H9 (cell line): ENCODE measurements at regions not wholly inside any gene's neighbourhood (a gene's known extent, or its start where the extent isn't known, plus 50 kb on each side); places are given as distances from the start of the nearest gene placed in this dataset.

Experiments
- DNase-seq: peaks from one replicate; pipeline ENCODE4 v3.0.0-alpha.2; 2017
- H2AFZ ChIP-seq: one replicate; pipeline ENCODE4 v1.6.1; 2013; ENCODE audit warnings: mild to moderate bottlenecking, low read length, control low read depth, moderate library complexity
- H2AK5ac ChIP-seq: 2 replicates; pipeline ENCODE4 v1.6.1; 2013; ENCODE audit warnings: low read length, control low read depth, mixed read lengths; ENCODE audit not compliant: insufficient read length
- H2BK120ac ChIP-seq: one replicate; pipeline ENCODE4 v1.6.1; 2013; ENCODE audit warnings: low read depth, mild to moderate bottlenecking, low read length, control low read depth, inconsistent platforms; ENCODE audit not compliant: poor library complexity, severe bottlenecking
- H2BK12ac ChIP-seq: 2 replicates; pipeline ENCODE4 v1.6.1; 2013; ENCODE audit warnings: low read length, control low read depth, mixed read lengths, low read depth; ENCODE audit not compliant: insufficient read length
- H2BK15ac ChIP-seq: 2 replicates; pipeline ENCODE4 v1.6.1; 2013; ENCODE audit warnings: low read depth, low read length, control low read depth
- H2BK20ac ChIP-seq: one replicate; pipeline ENCODE4 v1.6.1; 2013; ENCODE audit warnings: low read depth, mild to moderate bottlenecking, low read length, control low read depth, inconsistent platforms; ENCODE audit not compliant: poor library complexity, severe bottlenecking
- H2BK5ac ChIP-seq: 2 replicates; pipeline ENCODE4 v1.6.1; 2013; ENCODE audit warnings: low read length, control low read depth, mixed read lengths; ENCODE audit not compliant: insufficient read length
- H3K14ac ChIP-seq: 2 replicates; pipeline ENCODE4 v1.6.1; 2013; ENCODE audit warnings: low read length, control low read depth; ENCODE audit not compliant: insufficient read depth
- H3K18ac ChIP-seq: 2 replicates; pipeline ENCODE4 v1.6.1; 2013; ENCODE audit warnings: low read depth, mild to moderate bottlenecking, mixed read lengths, low read length, control low read depth; ENCODE audit not compliant: insufficient read length
- H3K23ac ChIP-seq: 2 replicates; pipeline ENCODE4 v1.6.1; 2013; ENCODE audit warnings: low read length, control low read depth, mixed read lengths, low read depth; ENCODE audit not compliant: insufficient read length
- H3K23me2 ChIP-seq: 2 replicates; pipeline ENCODE4 v1.6.1; 2013; ENCODE audit warnings: low read depth, mild to moderate bottlenecking, mixed read lengths, low read length, control low read depth; ENCODE audit not compliant: insufficient read length, poor library complexity, severe bottlenecking
- H3K27ac ChIP-seq: 2 replicates; pipeline ENCODE4 v1.5.1; 2013; ENCODE audit warnings: low read length, control low read depth, mixed read lengths, low read depth; ENCODE audit not compliant: insufficient read length
- H3K27me3 ChIP-seq: 2 replicates; pipeline ENCODE4 v1.6.1; 2013; ENCODE audit warnings: low read length, control low read depth, inconsistent platforms; ENCODE audit not compliant: insufficient read depth
- H3K4ac ChIP-seq: 2 replicates; pipeline ENCODE4 v1.6.1; 2013; ENCODE audit warnings: low read depth, mild to moderate bottlenecking, control low read depth, inconsistent platforms, low read length, moderate library complexity
- H3K4me1 ChIP-seq: 2 replicates; pipeline ENCODE4 v1.6.1; 2013; ENCODE audit warnings: low read length, control low read depth, inconsistent platforms; ENCODE audit not compliant: insufficient read depth
- H3K4me2 ChIP-seq: 2 replicates; pipeline ENCODE4 v1.6.1; 2013; ENCODE audit warnings: low read length, control low read depth, mixed read lengths; ENCODE audit not compliant: insufficient read length, insufficient read depth
- H3K56ac ChIP-seq: 2 replicates; pipeline ENCODE4 v1.6.1; 2013; ENCODE audit warnings: low read depth, mild to moderate bottlenecking, mixed read lengths, low read length, control low read depth; ENCODE audit not compliant: insufficient read length
- H3K79me1 ChIP-seq: 2 replicates; pipeline ENCODE4 v1.6.1; 2013; ENCODE audit warnings: low read depth, mild to moderate bottlenecking, moderate library complexity, low read length, control low read depth, inconsistent platforms; ENCODE audit not compliant: insufficient read depth, poor library complexity, severe bottlenecking
- H3K79me2 ChIP-seq: 2 replicates; pipeline ENCODE4 v1.6.1; 2013; ENCODE audit warnings: low read length, control low read depth, inconsistent platforms; ENCODE audit not compliant: insufficient read depth
- H3K9ac ChIP-seq: 2 replicates; pipeline ENCODE4 v1.6.1; 2013; ENCODE audit warnings: low read length, control low read depth, mixed read lengths; ENCODE audit not compliant: insufficient read length; ENCODE audit errors: extremely low read depth
- H3K9me3 ChIP-seq: one replicate; pipeline ENCODE4 v1.6.1; 2013; ENCODE audit warnings: low read depth, low read length, inconsistent platforms; ENCODE audit not compliant: control insufficient read depth
- H3T11ph ChIP-seq: one replicate; pipeline ENCODE4 v1.6.1; 2013; ENCODE audit warnings: mild to moderate bottlenecking, low read length, control low read depth, inconsistent platforms
- H4K20me1 ChIP-seq: one replicate; pipeline ENCODE4 v1.6.1; 2013; ENCODE audit not compliant: control insufficient read depth, insufficient read length, insufficient read depth
- H4K5ac ChIP-seq: 2 replicates; pipeline ENCODE4 v1.6.1; 2013; ENCODE audit warnings: low read depth, mild to moderate bottlenecking, mixed read lengths, low read length, control low read depth; ENCODE audit not compliant: insufficient read length
- H4K8ac ChIP-seq: replicated peaks from 2 replicates; pipeline ENCODE4 v1.6.1; 2013; ENCODE audit warnings: low read length, control low read depth, mixed read lengths, low read depth; ENCODE audit not compliant: insufficient read length
- H4K91ac ChIP-seq: 2 replicates; pipeline ENCODE4 v1.6.1; 2013; ENCODE audit warnings: low read depth, mild to moderate bottlenecking, moderate library complexity, mixed read lengths, low read length, control low read depth; ENCODE audit not compliant: insufficient read length
- H3K27ac Mint-ChIP-seq, 3 experiments: 2 replicates in 2 of 3; 3 replicates in 1 of 3; pipeline ENCODE4 v1.8.0; 2020 to 2021; ENCODE audit warnings: mixed read lengths in 3 of 3, mild to moderate bottlenecking in 1 of 3, moderate library complexity in 1 of 3
- H3K27me3 Mint-ChIP-seq: 2 replicates; pipeline ENCODE4 v1.8.0; 2021; ENCODE audit warnings: low read depth, mild to moderate bottlenecking, moderate library complexity, mixed read lengths
- H3K36me3 Mint-ChIP-seq, 3 experiments: 2 replicates in 2 of 3; 3 replicates in 1 of 3; pipeline ENCODE4 v1.8.0; 2020 to 2021; ENCODE audit warnings: low read depth in 3 of 3, mixed read lengths in 3 of 3; ENCODE audit not compliant: insufficient read depth in 1 of 3
- H3K4me1 Mint-ChIP-seq, 2 experiments: 2 replicates each; pipeline ENCODE4 v1.8.0; 2020; ENCODE audit warnings: mixed read lengths in 2 of 2
- H3K4me3 Mint-ChIP-seq, 2 experiments: 2 replicates in 1 of 2; 3 replicates in 1 of 2; pipeline ENCODE4 v1.8.0; 2020 to 2021; ENCODE audit warnings: mild to moderate bottlenecking in 2 of 2, mixed read lengths in 2 of 2, moderate library complexity in 1 of 2
- H3K9me3 Mint-ChIP-seq, 2 experiments: 2 replicates in 1 of 2; 3 replicates in 1 of 2; pipeline ENCODE4 v1.8.0; 2020; ENCODE audit warnings: mild to moderate bottlenecking in 2 of 2, mixed read lengths in 2 of 2, moderate library complexity in 1 of 2
- WGBS: extraction: QIAGEN DNeasy Blood & Tissue Kit; methylation state at CpG from one replicate; pipeline ENCODE4 v1.1.7; 2013; ENCODE audit warnings: missing lambda C conversion rate, low lambda C conversion rate, mixed read lengths; ENCODE audit not compliant: insufficient read length; ENCODE audit errors: extremely low coverage; 5-methylcytosine and 5-hydroxymethylcytosine counted together
- TF ChIP-seq, protein P1 (sequence below): fragments of 200-600 bp; sonication (generic); conservative IDR thresholded peaks from 3 replicates; pipeline ENCODE4 v1.8.0; 2021; ENCODE audit warnings: antibody characterized with exemption, mild to moderate bottlenecking

DNA sequence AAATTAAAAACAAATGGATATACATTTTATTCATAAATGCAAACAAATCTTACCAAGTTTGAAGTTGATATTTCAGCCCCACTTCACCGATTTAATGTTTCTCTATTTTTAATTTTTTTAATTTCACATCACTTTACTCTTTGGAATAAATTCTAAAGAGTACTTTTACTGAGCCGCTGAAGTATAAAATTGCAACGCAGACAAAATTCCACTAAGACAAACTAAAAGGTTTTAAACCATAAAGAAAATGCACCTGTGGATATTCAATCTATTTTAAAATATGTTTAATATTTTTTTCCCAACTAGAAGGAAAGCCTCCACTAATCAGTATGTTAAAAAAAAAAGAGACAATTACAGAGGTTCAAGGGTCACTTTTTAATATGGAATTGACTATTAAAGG is 1073.9 kb upstream of the CRIM1 start:
- no peak for DNase-seq

More for the DNA sequence above, 1073.9 kb upstream of the CRIM1 start:
- H3K36me3 Mint-ChIP-seq: no peaks in the 10 kb centered on the region
- Histone ChIP-seq H3K27ac (no peak overlapping the region), H3K79me2 (no peaks in the 10 kb centered on the region), H3K9me3 (no peaks in the 10 kb centered on the region), H2BK5ac (no peak overlapping the region), H3K27me3 (no peaks in the 10 kb centered on the region), H4K8ac (no peak overlapping the region), H2BK12ac (no peak overlapping the region), H3K4me2 (no peak overlapping the region), H4K20me1 (no peaks in the 10 kb centered on the region), H4K5ac (no peak overlapping the region), H3T11ph (no peak overlapping the region), H4K91ac (no peak overlapping the region), H3K23ac (no peak overlapping the region), H2AFZ (no peak overlapping the region), H2BK20ac (no peak overlapping the region), H3K4me1 (no peaks in the 10 kb centered on the region), H3K18ac (no peak overlapping the region), H3K9ac (no peak overlapping the region), H3K56ac (no peak overlapping the region), H3K23me2 (no peaks in the 10 kb centered on the region), H3K79me1 (no peaks in the 10 kb centered on the region), H2AK5ac (no peak overlapping the region), H3K4ac (no peak overlapping the region), H2BK120ac (no peak overlapping the region), H2BK15ac (no peak overlapping the region), H3K14ac (no peak overlapping the region)
- H3K4me3 Mint-ChIP-seq: no peak overlapping the region
- no peaks in the 10 kb centered on the region for H3K9me3 Mint-ChIP-seq
- TF ChIP-seq, protein P1, sequence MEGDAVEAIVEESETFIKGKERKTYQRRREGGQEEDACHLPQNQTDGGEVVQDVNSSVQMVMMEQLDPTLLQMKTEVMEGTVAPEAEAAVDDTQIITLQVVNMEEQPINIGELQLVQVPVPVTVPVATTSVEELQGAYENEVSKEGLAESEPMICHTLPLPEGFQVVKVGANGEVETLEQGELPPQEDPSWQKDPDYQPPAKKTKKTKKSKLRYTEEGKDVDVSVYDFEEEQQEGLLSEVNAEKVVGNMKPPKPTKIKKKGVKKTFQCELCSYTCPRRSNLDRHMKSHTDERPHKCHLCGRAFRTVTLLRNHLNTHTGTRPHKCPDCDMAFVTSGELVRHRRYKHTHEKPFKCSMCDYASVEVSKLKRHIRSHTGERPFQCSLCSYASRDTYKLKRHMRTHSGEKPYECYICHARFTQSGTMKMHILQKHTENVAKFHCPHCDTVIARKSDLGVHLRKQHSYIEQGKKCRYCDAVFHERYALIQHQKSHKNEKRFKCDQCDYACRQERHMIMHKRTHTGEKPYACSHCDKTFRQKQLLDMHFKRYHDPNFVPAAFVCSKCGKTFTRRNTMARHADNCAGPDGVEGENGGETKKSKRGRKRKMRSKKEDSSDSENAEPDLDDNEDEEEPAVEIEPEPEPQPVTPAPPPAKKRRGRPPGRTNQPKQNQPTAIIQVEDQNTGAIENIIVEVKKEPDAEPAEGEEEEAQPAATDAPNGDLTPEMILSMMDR: no peak
- no peak overlapping the region for H3K27ac Mint-ChIP-seq
- H3K4me1 Mint-ChIP-seq: no peaks in the 10 kb centered on the region
- peaks cover 3% of the 10 kb centered on the region; the same call in 1 of the 2 replicates for H3K27me3 Mint-ChIP-seq
- no CpG with 5 or more reads among the region's 3 CpGs for WGBS
